Activated T-cell treated with anti-CD3 and anti-CD28 coated beads, Interleukin-2, amount 50 U/mL, for 4 hours (primary cell): ENCODE measurements at regions not wholly inside any gene's neighbourhood (a gene's known extent, or its start where the extent isn't known, plus 50 kb on each side); places are given as distances from the start of the nearest gene placed in this dataset.
"Not testable (repeated sequence)": the region's sequence is repeated elsewhere in the genome, so short reads cannot be mapped to it uniquely, and the experiment has no call there.

Source experiments
- ATAC-seq, 2 donors: fragments of 200-7000 bp; cut with Tn5 transposase; one replicate each; pipeline ENCODE4 v1.10.0; 2021
- DNase-seq: peaks from one replicate; pipeline ENCODE4 v3.0.0-alpha.2; 2020
- H3K27me3 Mint-ChIP-seq: one replicate; pipeline ENCODE4 v1.8.0; 2021; ENCODE audit warnings: low read depth, mixed read lengths
- H3K36me3 Mint-ChIP-seq: one replicate; pipeline ENCODE4 v1.8.0; 2022; ENCODE audit warnings: mixed read lengths; ENCODE audit not compliant: insufficient read depth
- H3K4me1 Mint-ChIP-seq: one replicate; pipeline ENCODE4 v1.8.0; 2021; ENCODE audit warnings: low read depth, mixed read lengths
- H3K4me3 Mint-ChIP-seq: one replicate; pipeline ENCODE4 v1.8.0; 2021; ENCODE audit warnings: mild to moderate bottlenecking, moderate library complexity, mixed read lengths
- H3K9me3 Mint-ChIP-seq: one replicate; pipeline ENCODE4 v1.8.0; 2021; ENCODE audit warnings: mixed read lengths

- Mint-ChIP-seq H3K4me3 (no peak overlapping the region), H3K27me3 (peaks cover 17% of the 10 kb centered on the region), H3K36me3 (no peaks in the 10 kb centered on the region), H3K4me1 (no peaks in the 10 kb centered on the region), H3K9me3 (no peaks in the 10 kb centered on the region)
- ATAC-seq, result no peak
- no peak for DNase-seq
Observed at GRCh38 chr9:126063326-126063725, 263.3 kb upstream of the MVB12B start.

DNA sequence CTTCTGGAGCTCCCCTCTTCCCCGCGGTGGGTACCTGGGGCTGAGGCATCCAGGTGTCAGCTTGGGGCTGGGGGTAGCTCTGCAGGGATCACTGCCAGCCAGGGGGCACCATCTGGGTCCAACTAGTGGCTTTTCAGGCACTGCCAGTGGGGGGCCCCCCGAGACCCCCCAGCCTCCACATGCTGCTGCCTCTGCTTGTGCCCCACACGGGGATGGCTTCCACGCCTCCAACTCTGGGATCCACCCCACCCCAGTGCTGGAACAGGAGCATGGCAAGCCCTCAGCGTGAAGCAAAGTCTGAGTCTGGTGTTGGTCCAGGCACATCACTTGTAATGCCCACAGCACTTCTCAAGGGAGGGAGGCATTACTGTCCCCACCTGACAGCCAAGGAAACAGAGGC, 260.5 kb upstream of the MVB12B start:
- H3K9me3 Mint-ChIP-seq, result no peaks in the 10 kb centered on the region
- ATAC-seq, result no peak
- H3K36me3 Mint-ChIP-seq, result no peaks in the 10 kb centered on the region
- no peak overlapping the region for H3K4me3 Mint-ChIP-seq
- H3K27me3 Mint-ChIP-seq, result peaks cover 18% of the 10 kb centered on the region
- H3K4me1 Mint-ChIP-seq, result no peaks in the 10 kb centered on the region
- DNase-seq, result no peak

- H3K9me3 Mint-ChIP-seq, result no peaks in the 10 kb centered on the region
- no peaks in the 10 kb centered on the region for H3K4me1 Mint-ChIP-seq
- no peaks in the 10 kb centered on the region for H3K36me3 Mint-ChIP-seq
- DNase-seq, result no peak
- H3K27me3 Mint-ChIP-seq, result peaks cover 27% of the 10 kb centered on the region
- ATAC-seq, result no peak
- H3K4me3 Mint-ChIP-seq, result no peak overlapping the region
Observed at GRCh38 chr9:126067031-126067734, 259.4 kb upstream of the MVB12B start.

- H3K27me3 Mint-ChIP-seq, result peaks cover 30% of the 10 kb centered on the region
Observed at GRCh38 chr9:126068534-126069230, 257.9 kb upstream of the MVB12B start.

GRCh38 chr9:126069400-126069955, 257.2 kb upstream of the MVB12B start:
- Mint-ChIP-seq H3K36me3 (no peaks in the 10 kb centered on the region), H3K9me3 (no peaks in the 10 kb centered on the region), H3K4me1 (no peaks in the 10 kb centered on the region), H3K27me3 (peaks cover 30% of the 10 kb centered on the region), H3K4me3 (no peak overlapping the region)
- DNase-seq, result no peak
- no peak for ATAC-seq

More at GRCh38 chr9:126068534-126069230, 257.9 kb upstream of the MVB12B start:
- ATAC-seq (no peak), DNase-seq (no peak)
- no peaks in the 10 kb centered on the region for H3K9me3 Mint-ChIP-seq
- no peak overlapping the region for H3K4me3 Mint-ChIP-seq
- H3K36me3 Mint-ChIP-seq, result no peaks in the 10 kb centered on the region
- no peaks in the 10 kb centered on the region for H3K4me1 Mint-ChIP-seq

DNA sequence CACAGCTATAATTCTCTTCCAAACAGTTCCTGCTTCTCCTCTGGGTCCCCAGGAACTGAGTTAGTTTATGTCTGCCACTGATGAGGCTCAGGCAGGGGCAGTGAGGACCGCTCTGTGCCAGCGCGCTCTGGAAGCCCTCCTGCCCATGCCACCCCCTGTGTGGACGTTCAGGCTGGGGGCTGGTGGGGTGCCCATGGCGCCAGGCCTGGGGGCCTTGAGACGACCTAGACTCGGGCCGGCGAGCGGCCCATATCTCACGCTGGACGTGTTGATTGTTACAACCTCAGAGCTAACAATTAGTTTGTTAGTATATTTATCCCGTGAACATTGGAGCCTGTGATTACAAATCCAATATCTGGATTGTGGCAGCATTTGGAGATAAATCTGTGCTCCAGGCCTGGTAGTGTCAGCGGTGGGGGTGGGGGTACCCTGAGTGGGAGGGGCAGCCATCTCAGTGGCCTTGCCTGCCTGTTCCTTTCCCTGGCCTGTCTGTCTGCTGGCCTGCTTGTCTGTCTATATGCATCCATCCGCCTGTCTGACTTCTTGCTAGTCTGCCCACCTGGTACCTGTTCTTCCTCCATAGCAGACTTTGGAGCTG, 256.5 kb upstream of the MVB12B start:
- Mint-ChIP-seq H3K36me3 (no peaks in the 10 kb centered on the region), H3K9me3 (no peaks in the 10 kb centered on the region), H3K27me3 (peaks cover 30% of the 10 kb centered on the region), H3K4me3 (no peak overlapping the region), H3K4me1 (no peaks in the 10 kb centered on the region)
- ATAC-seq, result no peak
- no peak for DNase-seq

DNA sequence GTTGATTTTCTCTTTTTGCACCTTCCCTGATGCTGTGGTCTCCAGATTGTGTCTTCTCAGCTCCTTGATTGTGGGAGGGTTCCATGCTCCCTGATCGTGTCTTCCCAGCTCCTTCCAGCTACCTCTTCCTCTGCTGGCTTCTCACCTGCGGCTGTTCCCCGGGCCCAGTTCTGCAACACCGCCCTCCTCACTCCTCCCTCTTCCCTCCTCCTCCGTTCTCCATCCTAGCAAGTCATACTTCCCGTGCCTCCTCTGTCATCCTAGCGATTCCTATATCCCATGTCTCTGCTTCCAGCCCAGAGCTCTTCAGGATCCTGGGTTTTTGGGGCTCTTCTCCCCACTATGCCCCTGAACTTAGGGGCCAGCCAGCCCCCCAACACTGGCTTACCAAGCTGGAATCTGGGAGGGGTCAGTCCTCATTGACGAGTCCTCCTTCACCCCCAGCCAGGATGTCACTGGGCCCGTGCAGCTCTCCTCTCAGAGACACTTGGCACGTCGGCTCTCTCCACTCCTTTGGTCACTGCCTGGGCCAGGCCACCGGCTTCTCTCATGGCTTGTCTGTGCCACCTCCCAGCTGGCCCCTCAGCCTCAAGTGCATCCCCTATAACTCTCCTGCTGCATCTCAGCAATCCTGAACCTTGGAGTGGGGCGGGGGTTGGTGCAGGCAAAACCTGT, 255.4 kb upstream of the MVB12B start:
- peaks cover 25% of the 10 kb centered on the region for H3K27me3 Mint-ChIP-seq
- no peak overlapping the region for H3K4me3 Mint-ChIP-seq
- H3K4me1 Mint-ChIP-seq, result no peaks in the 10 kb centered on the region
- no peaks in the 10 kb centered on the region for H3K36me3 Mint-ChIP-seq
- ATAC-seq (no peak), DNase-seq (no peak)
- H3K9me3 Mint-ChIP-seq, result no peaks in the 10 kb centered on the region

GRCh38 chr9:126077656-126078055, 249.0 kb upstream of the MVB12B start:
- H3K9me3 Mint-ChIP-seq, ATAC-seq, H3K36me3 Mint-ChIP-seq, H3K4me3 Mint-ChIP-seq, DNase-seq, H3K4me1 Mint-ChIP-seq: not testable (repeated sequence)
- H3K27me3 Mint-ChIP-seq, result peaks cover 18% of the 10 kb centered on the region

- Mint-ChIP-seq H3K9me3 (no peaks in the 10 kb centered on the region), H3K4me3 (no peak overlapping the region), H3K4me1 (peaks cover 11% of the 10 kb centered on the region), H3K36me3 (no peaks in the 10 kb centered on the region), H3K27me3 (peaks cover 31% of the 10 kb centered on the region)
- ATAC-seq, result no peak
- no peak for DNase-seq
Observed at GRCh38 chr9:126080641-126081040, 246.0 kb upstream of the MVB12B start.

- H3K4me3 Mint-ChIP-seq, result no peak overlapping the region
- DNase-seq, result no peak
- peaks cover 35% of the 10 kb centered on the region for H3K27me3 Mint-ChIP-seq
- H3K9me3 Mint-ChIP-seq, result no peaks in the 10 kb centered on the region
- ATAC-seq, result no peak
- no peaks in the 10 kb centered on the region for H3K36me3 Mint-ChIP-seq
- H3K4me1 Mint-ChIP-seq, result peaks cover 11% of the 10 kb centered on the region
Observed at GRCh38 chr9:126081746-126082145, 244.9 kb upstream of the MVB12B start.

- Mint-ChIP-seq H3K27me3 (peaks cover 29% of the 10 kb centered on the region), H3K9me3 (no peaks in the 10 kb centered on the region), H3K4me3 (no peak overlapping the region), H3K36me3 (no peaks in the 10 kb centered on the region), H3K4me1 (peaks cover 11% of the 10 kb centered on the region)
- no peak for ATAC-seq
- DNase-seq, result no peak
Observed at GRCh38 chr9:126084008-126084407, 242.6 kb upstream of the MVB12B start.

DNA sequence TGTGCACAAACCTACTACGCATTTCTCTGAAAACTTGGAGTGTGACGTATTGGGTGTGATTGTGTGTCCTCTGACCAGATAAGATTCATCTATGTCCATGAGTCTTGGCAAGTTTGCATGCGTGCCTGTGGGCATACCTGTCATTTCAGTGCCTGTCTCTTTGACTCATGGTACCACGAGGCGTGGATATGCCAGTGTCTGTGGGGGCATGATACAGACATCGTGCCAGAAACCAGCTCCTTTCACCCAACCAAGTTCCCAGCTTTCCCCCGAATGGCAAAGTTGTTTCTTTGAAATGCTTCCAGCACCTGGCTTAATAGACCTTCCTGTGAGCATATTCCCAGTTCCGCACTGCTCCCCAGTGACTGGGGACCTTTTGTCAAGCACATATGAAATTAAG, 241.9 kb upstream of the MVB12B start:
- no peak overlapping the region for H3K4me3 Mint-ChIP-seq
- H3K4me1 Mint-ChIP-seq, result peaks cover 11% of the 10 kb centered on the region
- no peaks in the 10 kb centered on the region for H3K36me3 Mint-ChIP-seq
- ATAC-seq (no peak), DNase-seq (no peak)
- H3K27me3 Mint-ChIP-seq, result peaks cover 29% of the 10 kb centered on the region
- H3K9me3 Mint-ChIP-seq, result no peaks in the 10 kb centered on the region

GRCh38 chr9:126085170-126085569, 241.5 kb upstream of the MVB12B start:
- H3K36me3 Mint-ChIP-seq, result no peaks in the 10 kb centered on the region
- DNase-seq (no peak), ATAC-seq (no peak)
- H3K27me3 Mint-ChIP-seq, result peaks cover 29% of the 10 kb centered on the region
- H3K4me3 Mint-ChIP-seq, result no peak overlapping the region
- peaks cover 11% of the 10 kb centered on the region for H3K4me1 Mint-ChIP-seq
- no peaks in the 10 kb centered on the region for H3K9me3 Mint-ChIP-seq

DNA sequence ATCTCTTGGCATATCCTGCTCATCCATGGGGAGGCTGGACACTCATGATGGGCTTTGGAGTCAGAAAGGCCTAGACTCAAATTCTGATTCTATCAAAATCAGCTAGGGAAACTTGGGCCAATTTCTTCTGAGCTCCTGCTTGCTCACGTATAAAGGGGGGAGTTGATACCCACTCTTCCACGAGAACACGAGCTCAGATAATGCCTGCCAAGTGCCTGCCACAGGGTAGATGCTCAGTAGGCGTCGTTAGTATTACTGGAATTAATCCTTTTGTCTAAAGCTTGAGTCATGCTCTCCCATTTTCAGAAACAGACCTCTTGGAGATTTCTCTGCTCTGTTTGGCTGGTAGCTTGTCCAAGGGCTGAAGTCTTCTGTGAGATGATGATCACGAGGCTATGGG, 238.3 kb upstream of the MVB12B start:
- DNase-seq (no peak), ATAC-seq (no peak)
- no peaks in the 10 kb centered on the region for H3K9me3 Mint-ChIP-seq
- H3K27me3 Mint-ChIP-seq, result peaks cover 14% of the 10 kb centered on the region
- no peak overlapping the region for H3K4me3 Mint-ChIP-seq
- peaks cover 10% of the 10 kb centered on the region for H3K4me1 Mint-ChIP-seq
- no peaks in the 10 kb centered on the region for H3K36me3 Mint-ChIP-seq
